Esophagus squamous epithelium (tissue), 5 donors: ENCODE measurements at regions not wholly inside any gene's neighbourhood (a gene's known extent, or its start where the extent isn't known, plus 50 kb on each side); places are given as distances from the start of the nearest gene placed in this dataset.

Experiments used
- DNase-seq: peaks from one replicate; lab custom pipeline; 2025; lab: John Stamatoyannopoulos, UW
- H3K27ac ChIP-seq, 4 donors: fragments of 200-600 bp; sonication (generic); one replicate each; pipeline ENCODE4 v1.5.1; 2016 to 2019; ENCODE audit warnings: mild to moderate bottlenecking in 1 of 4
- H3K27me3 ChIP-seq, 4 donors: fragments of 200-600 bp; sonication (generic); 1 replicate in 3 of 4; 2 replicates in 1 of 4; pipeline versions ENCODE4 v1.5.1 to v1.6.0; 2017 to 2021; ENCODE audit warnings: antibody characterized with exemption in 1 of 4
- H3K36me3 ChIP-seq, 3 donors: fragments of 200-600 bp; sonication (generic); one replicate each; pipeline ENCODE4 v1.5.1; 2016 to 2019
- H3K4me1 ChIP-seq, 3 donors: fragments of 200-600 bp; sonication (generic); one replicate each; pipeline ENCODE4 v1.5.1; 2017 to 2019
- H3K4me3 ChIP-seq, 4 donors: fragments of 200-600 bp; sonication (generic); 1 replicate in 3 of 4; 2 replicates in 1 of 4; pipeline ENCODE4 v1.5.1; 2016 to 2019; ENCODE audit warnings: mild to moderate bottlenecking in 2 of 4, moderate library complexity in 1 of 4
- H3K9me3 ChIP-seq, 3 donors: fragments of 200-600 bp; sonication (generic); one replicate each; pipeline ENCODE4 v1.5.1; 2016 to 2019
- POLR2A ChIP-seq, 4 donors: fragments of 450-650 bp; IDR thresholded peaks; one replicate each; pipeline ENCODE4 v1.6.1; 2017; ENCODE audit warnings: antibody characterized with exemption in 4 of 4, mild to moderate bottlenecking in 4 of 4, moderate library complexity in 3 of 4
- WGBS, 2 donors: methylation state at CpG; one replicate each; pipeline ENCODE4 v1.1.5; 2018; 5-methylcytosine and 5-hydroxymethylcytosine counted together
- intact Hi-C: fragments of 100-400 bp; cut with DNase I; formaldehyde crosslinking; loops from one replicate; pipeline ENCODE4 v1.15.0; 2022
- TF ChIP-seq, protein P1 (sequence below), 6 experiments: fragments of 450-650 bp in 4 of 6; fragments of 200-600 bp in 2 of 6; sonication (generic) in 2 of 6; IDR thresholded peaks; one replicate each; pipeline ENCODE4 v1.5.1; 2016 to 2019; ENCODE audit warnings: antibody characterized with exemption in 6 of 6, mild to moderate bottlenecking in 4 of 6, moderate library complexity in 4 of 6
- donor health status: DM: yes; HTN: yes; CAD: no.

GRCh38 chr6:3575166-3575565, 118.3 kb upstream of the SLC22A23 start:
- DNase-seq, result no peak
- 74 to 86% methylated on average over 4 to 5 of the region's 6 CpGs for WGBS, 2 donors
- TF ChIP-seq, protein P1, sequence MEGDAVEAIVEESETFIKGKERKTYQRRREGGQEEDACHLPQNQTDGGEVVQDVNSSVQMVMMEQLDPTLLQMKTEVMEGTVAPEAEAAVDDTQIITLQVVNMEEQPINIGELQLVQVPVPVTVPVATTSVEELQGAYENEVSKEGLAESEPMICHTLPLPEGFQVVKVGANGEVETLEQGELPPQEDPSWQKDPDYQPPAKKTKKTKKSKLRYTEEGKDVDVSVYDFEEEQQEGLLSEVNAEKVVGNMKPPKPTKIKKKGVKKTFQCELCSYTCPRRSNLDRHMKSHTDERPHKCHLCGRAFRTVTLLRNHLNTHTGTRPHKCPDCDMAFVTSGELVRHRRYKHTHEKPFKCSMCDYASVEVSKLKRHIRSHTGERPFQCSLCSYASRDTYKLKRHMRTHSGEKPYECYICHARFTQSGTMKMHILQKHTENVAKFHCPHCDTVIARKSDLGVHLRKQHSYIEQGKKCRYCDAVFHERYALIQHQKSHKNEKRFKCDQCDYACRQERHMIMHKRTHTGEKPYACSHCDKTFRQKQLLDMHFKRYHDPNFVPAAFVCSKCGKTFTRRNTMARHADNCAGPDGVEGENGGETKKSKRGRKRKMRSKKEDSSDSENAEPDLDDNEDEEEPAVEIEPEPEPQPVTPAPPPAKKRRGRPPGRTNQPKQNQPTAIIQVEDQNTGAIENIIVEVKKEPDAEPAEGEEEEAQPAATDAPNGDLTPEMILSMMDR (IDR thresholded peaks at IDR 0.05), result no peak
- TF ChIP-seq POLR2A (IDR thresholded peaks at IDR 0.05), result no peak
- H3K9me3 ChIP-seq, result no peaks in the 10 kb centered on the region
- no peaks in the 10 kb centered on the region for H3K36me3 ChIP-seq
- no peak overlapping the region for H3K27ac ChIP-seq
- no peaks in the 10 kb centered on the region for H3K27me3 ChIP-seq
- H3K4me3 ChIP-seq, result no peak overlapping the region
- no peaks in the 10 kb centered on the region for H3K4me1 ChIP-seq
- intact Hi-C loops, result no loop called here

- WGBS, 2 donors, result 55 to 69% methylated on average over 3 of the region's 3 CpGs
- no peaks in the 10 kb centered on the region for H3K9me3 ChIP-seq
- intact Hi-C loops, result no loop called here
- H3K27ac ChIP-seq, result no peak overlapping the region
- no peaks in the 10 kb centered on the region for H3K27me3 ChIP-seq
- H3K4me1 ChIP-seq, result no peaks in the 10 kb centered on the region
- no peaks in the 10 kb centered on the region for H3K36me3 ChIP-seq
- TF ChIP-seq, protein P1 (IDR thresholded peaks at IDR 0.05), result no peak
- TF ChIP-seq POLR2A (IDR thresholded peaks at IDR 0.05), result no peak
- no peak overlapping the region for H3K4me3 ChIP-seq
- DNase-seq, result no peak
Observed at GRCh38 chr6:3573670-3574069, 116.8 kb upstream of the SLC22A23 start.

GRCh38 chr6:3571836-3572235, 115.0 kb upstream of the SLC22A23 start:
- Histone ChIP-seq H3K27ac (no peak overlapping the region), H3K4me3 (no peak overlapping the region), H3K9me3 (no peaks in the 10 kb centered on the region), H3K36me3 (no peaks in the 10 kb centered on the region), H3K27me3 (no peaks in the 10 kb centered on the region), H3K4me1 (no peaks in the 10 kb centered on the region)
- no peak for TF ChIP-seq POLR2A (IDR thresholded peaks at IDR 0.05)
- TF ChIP-seq, protein P1 (IDR thresholded peaks at IDR 0.05), result no peak
- 56 to 80% methylated on average over 2 to 9 of the region's 9 CpGs for WGBS, 2 donors
- intact Hi-C loops, result no loop called here
- DNase-seq, result no peak

DNA sequence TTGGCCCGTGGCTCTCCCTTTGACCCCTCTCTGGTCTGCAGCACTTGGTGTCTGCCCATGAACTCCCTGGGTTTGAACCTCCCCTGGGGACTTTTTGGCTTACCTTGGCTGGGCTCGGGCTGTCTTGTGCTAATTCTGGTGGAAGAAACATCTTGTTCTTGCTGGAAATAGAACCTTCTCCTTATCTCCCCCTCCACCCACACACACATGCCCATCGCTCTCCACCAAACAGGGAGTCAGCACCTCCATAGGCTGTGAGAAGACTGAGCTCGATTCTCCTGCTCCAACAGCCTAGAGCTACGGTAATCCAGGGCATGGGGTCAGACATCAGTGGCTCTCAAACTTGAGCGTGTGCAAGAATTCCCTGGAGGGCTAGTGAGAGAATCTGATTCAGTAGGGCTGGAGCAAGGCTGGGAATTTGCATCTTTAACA, 114.4 kb upstream of the SLC22A23 start:
- H3K9me3 ChIP-seq, result no peaks in the 10 kb centered on the region
- H3K36me3 ChIP-seq, result no peaks in the 10 kb centered on the region
- no peak for TF ChIP-seq POLR2A (IDR thresholded peaks at IDR 0.05)
- TF ChIP-seq, protein P1 (IDR thresholded peaks at IDR 0.05), result no peak
- no peaks in the 10 kb centered on the region for H3K27me3 ChIP-seq
- H3K4me1 ChIP-seq, result no peaks in the 10 kb centered on the region
- H3K4me3 ChIP-seq, result no peak overlapping the region
- 89 to 92% methylated on average over 2 to 4 of the region's 6 CpGs for WGBS, 2 donors
- H3K27ac ChIP-seq, result no peak overlapping the region
- no peak for DNase-seq
- intact Hi-C loops, result no loop called here

DNA sequence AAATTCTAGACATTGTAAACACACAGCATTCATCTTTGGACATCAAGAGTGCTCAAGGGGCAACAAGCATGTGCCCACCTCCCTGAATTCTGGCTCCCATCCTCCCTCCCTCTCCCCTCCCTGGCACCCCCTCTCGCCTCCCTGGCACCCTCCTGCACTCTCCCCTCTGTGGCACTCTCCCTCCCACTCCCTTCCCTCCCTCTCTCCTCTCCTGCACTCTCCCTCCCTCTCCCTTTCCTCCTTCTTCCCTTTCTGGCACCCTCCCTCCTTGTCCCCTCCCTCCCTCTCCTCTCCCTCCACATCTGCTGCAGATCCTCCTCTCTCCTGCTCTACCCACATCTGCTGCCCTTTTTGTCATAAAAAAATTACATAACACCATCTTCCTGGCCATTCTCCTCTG, 113.0 kb upstream of the SLC22A23 start:
- WGBS, 2 donors, result 82% methylated on average over 1 of the region's 1 CpG
- Histone ChIP-seq H3K27ac (no peak overlapping the region), H3K4me1 (no peaks in the 10 kb centered on the region), H3K27me3 (no peaks in the 10 kb centered on the region), H3K4me3 (no peak overlapping the region), H3K36me3 (no peaks in the 10 kb centered on the region), H3K9me3 (no peaks in the 10 kb centered on the region)
- intact Hi-C loops, result no loop called here
- TF ChIP-seq POLR2A (IDR thresholded peaks at IDR 0.05), result no peak
- TF ChIP-seq, protein P1 (IDR thresholded peaks at IDR 0.05), result no peak
- no peak for DNase-seq
